ENCODE measurements at regions not wholly inside any gene's neighbourhood (a gene's known extent, or its start where the extent isn't known, plus 50 kb on each side); places are given as distances from the start of the nearest gene placed in this dataset.

DNA sequence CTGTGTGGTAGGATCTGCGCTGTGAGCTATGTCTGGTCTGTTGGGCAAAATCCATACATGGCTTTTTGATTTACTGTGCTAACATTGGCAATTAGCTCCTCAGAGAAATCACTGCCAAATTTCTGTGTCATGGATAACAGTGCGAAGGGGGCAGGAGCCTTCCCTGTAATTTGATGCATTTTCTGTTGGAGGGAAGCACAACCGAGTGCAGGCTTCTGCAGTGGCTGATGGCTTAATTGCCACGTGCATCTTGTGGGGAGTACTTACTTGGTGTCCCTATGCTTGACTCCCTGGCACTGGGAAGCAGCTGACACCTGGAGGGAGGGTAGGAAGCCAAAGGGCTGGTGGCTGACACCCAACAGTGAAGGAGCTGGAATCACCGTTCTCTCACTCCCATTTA, 99.3 kb upstream of the PROKR2 start:
- Histone ChIP-seq H3K4me3 (no peak overlapping the region), H3K9me3 (no peaks in the 10 kb centered on the region), H3K27me3 (ENCODE audit: insufficient read depth in 3 of 3, low read length in 2 of 3) (no peaks in the 10 kb centered on the region), H3K27ac (no peak overlapping the region), H3K36me3 (ENCODE audit: insufficient read depth in 1 of 2, low read depth in 1 of 2) (no peaks in the 10 kb centered on the region), H3K4me1 (no peaks in the 10 kb centered on the region)
- intact Hi-C loops (cut with DNase I) = no loop called here
- ATAC-seq (no peak), DNase-seq (no peak)
- no peak for TF ChIP-seq CTCF (IDR thresholded peaks at IDR 0.05)
- 36 to 39% (median 37%) methylated on average over 5 of the region's 5 CpGs for WGBS, 3 donors

- H3K27ac ChIP-seq = no peak overlapping the region
- H3K4me1 ChIP-seq = no peaks in the 10 kb centered on the region
- no peak for TF ChIP-seq CTCF (IDR thresholded peaks at IDR 0.05)
- no peak for DNase-seq
- H3K4me3 ChIP-seq = no peak overlapping the region
- H3K9me3 ChIP-seq = no peaks in the 10 kb centered on the region
- intact Hi-C loops (cut with DNase I) = no loop called here
- no peak for ATAC-seq
- 80 to 93% (median 92%) methylated on average over 3 of the region's 3 CpGs for WGBS, 3 donors
- H3K27me3 ChIP-seq (ENCODE audit: insufficient read depth in 3 of 3, low read length in 2 of 3) = no peaks in the 10 kb centered on the region
- no peaks in the 10 kb centered on the region for H3K36me3 ChIP-seq (ENCODE audit: insufficient read depth in 1 of 2, low read depth in 1 of 2)
Observed at GRCh38 chr20:5413394-5413793, 96.6 kb upstream of the PROKR2 start.

GRCh38 chr20:5410470-5410869, 93.7 kb upstream of the PROKR2 start:
- no peaks in the 10 kb centered on the region for H3K4me1 ChIP-seq
- TF ChIP-seq CTCF (IDR thresholded peaks at IDR 0.05) = no peak
- no peaks in the 10 kb centered on the region for H3K9me3 ChIP-seq
- no peaks in the 10 kb centered on the region for H3K36me3 ChIP-seq (ENCODE audit: insufficient read depth in 1 of 2, low read depth in 1 of 2)
- H3K4me3 ChIP-seq = no peak overlapping the region
- DNase-seq (no peak), ATAC-seq (no peak)
- no peaks in the 10 kb centered on the region for H3K27me3 ChIP-seq (ENCODE audit: insufficient read depth in 3 of 3, low read length in 2 of 3)
- no peak overlapping the region for H3K27ac ChIP-seq
- intact Hi-C loops (cut with DNase I) = no loop called here

DNA sequence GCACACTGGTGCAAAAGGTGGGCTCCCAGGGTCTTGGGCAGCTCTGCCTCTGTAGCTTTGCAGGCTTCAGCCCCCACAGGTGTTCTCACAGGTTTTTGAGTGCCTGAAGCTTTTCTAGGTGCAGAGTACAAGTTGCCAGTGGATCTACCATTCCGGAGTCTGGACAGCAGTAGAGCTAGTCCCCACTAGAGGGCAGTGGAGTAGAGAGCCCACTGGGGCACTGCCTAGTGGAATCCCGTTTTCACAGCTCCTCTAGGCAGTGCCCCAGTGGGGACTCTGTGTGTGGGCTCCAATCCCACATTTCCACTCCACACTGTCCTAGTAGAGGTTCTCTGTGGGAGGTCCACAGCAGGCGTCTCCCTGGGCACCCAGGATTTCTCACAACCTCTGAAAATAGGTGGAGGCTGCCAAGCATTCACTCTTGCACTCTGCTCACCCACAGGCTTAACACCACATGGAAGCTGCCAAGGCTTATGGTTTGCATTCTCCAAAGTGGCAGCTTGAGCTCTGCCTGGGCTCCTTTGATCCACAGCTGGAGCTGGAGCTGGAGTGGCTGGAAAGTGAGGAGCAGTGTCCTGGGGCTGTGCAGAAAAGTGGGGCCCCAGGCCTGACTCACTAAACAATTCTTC, 86.3 kb upstream of the PROKR2 start:
- H3K4me1 ChIP-seq = no peaks in the 10 kb centered on the region
- 18 to 23% (median 21%) methylated on average over 3 of the region's 3 CpGs for WGBS, 3 donors
- DNase-seq = no peak
- intact Hi-C loops (cut with DNase I) = no loop called here
- no peaks in the 10 kb centered on the region for H3K36me3 ChIP-seq (ENCODE audit: insufficient read depth in 1 of 2, low read depth in 1 of 2)
- ATAC-seq = no peak
- TF ChIP-seq CTCF (IDR thresholded peaks at IDR 0.05) = no peak
- H3K27me3 ChIP-seq (ENCODE audit: insufficient read depth in 3 of 3, low read length in 2 of 3) = no peaks in the 10 kb centered on the region
- no peaks in the 10 kb centered on the region for H3K9me3 ChIP-seq
- no peak overlapping the region for H3K27ac ChIP-seq
- no peak overlapping the region for H3K4me3 ChIP-seq

DNA sequence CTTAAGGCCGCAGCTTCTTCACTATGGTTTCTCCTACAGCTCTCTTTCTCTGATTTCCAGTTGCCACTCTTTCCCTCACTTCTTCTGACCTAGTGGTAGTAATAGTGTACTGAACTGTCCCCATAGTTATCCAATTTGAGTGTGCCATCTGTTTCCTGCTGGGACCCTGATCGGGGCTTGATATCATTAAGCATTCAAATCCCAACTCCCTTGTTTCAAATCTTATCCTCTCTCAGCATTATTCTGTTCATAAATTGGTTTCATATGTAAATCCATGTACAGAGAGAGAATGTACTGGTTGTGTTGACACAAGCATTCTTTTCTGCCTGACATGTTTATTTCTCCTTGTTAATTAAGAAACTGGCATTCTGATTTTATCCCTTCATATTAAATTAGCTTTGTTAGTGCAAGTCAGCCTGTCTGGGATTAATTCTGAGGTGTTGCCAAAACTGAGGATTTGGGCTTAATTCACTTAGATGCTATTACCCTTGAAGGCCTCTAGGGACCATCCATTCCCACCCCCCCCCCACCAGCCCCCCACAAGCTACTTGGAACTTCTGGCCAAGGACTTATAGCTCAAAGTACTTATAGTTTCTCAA, 84.6 kb upstream of the PROKR2 start:
- no peak overlapping the region for H3K27ac ChIP-seq
- no peaks in the 10 kb centered on the region for H3K36me3 ChIP-seq (ENCODE audit: insufficient read depth in 1 of 2, low read depth in 1 of 2)
- intact Hi-C loops (cut with DNase I) = no loop called here
- 62 to 76% (median 68%) methylated on average over 2 of the region's 2 CpGs for WGBS, 3 donors
- TF ChIP-seq CTCF (IDR thresholded peaks at IDR 0.05) = no peak
- H3K4me1 ChIP-seq = no peaks in the 10 kb centered on the region
- no peak overlapping the region for H3K4me3 ChIP-seq
- no peak for DNase-seq
- H3K9me3 ChIP-seq = no peaks in the 10 kb centered on the region
- ATAC-seq = no peak
- H3K27me3 ChIP-seq (ENCODE audit: insufficient read depth in 3 of 3, low read length in 2 of 3) = no peaks in the 10 kb centered on the region
